ENCODE measurements at regions not wholly inside any gene's neighbourhood (a gene's known extent, or its start where the extent isn't known, plus 50 kb on each side); places are given as distances from the start of the nearest gene placed in this dataset.
"Not testable (repeated sequence)": the region's sequence is repeated elsewhere in the genome, so short reads cannot be mapped to it uniquely, and the experiment has no call there.

DNA sequence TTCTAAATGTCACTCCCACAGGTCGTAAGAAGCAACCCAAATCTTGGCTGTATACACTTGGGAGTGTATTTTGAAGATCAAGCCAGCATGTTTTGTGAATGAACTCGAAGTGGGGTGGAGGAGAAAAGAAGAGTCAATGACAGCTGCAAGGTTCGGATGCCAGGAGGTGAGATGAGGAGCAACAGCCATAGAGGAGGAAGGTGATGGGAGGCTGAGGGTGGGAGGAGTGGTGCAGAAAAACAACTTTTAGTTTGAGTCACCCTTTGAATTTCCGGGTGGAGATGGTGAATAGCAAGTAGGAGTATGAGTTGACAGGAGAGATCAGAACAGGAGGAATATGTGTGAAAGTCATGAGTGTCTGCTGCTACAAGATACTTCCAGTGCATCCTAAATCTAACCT, 153.6 kb downstream of the DIRAS2 start:
- Mint-ChIP-seq H3K27me3 (peaks cover 10% of the 10 kb centered on the region), H3K4me3 (no peak overlapping the region), H3K9me3 (no peaks in the 10 kb centered on the region), H3K4me1 (no peaks in the 10 kb centered on the region), H3K27ac (no peak overlapping the region), H3K36me3 (ENCODE audit: low read depth) (no peaks in the 10 kb centered on the region)
- ChIA-PET CTCF (interaction anchor here (0.6 kb wide), 1 partner anchor 15 kb away, joined by 3 read pairs; no protein-coding TSS in a partner anchor), POLR2A (no interaction called here)
- no peak for DNase-seq

DNA sequence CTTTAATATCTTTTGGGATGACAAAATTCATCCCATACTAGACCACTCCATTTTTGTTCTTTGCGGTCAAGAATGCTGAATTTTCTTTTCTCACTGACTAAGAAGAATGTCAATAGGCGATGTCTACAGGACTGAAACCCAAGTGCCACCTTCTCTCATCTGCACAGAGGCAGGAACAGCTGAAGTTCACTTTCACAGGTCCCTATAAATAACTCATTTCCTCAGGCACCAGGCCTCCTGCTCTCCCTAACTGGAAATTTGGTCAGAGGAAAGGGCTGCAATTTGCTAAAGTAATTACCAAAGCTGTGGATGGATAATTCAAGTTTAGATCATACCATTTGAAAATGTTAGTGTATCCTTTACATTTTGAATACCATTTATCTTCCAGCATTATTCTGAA, 142.9 kb downstream of the DIRAS2 start:
- POLR2A ChIA-PET = no interaction called here
- peaks cover 8% of the 10 kb centered on the region for H3K27me3 Mint-ChIP-seq
- H3K27ac Mint-ChIP-seq = no peak overlapping the region
- no peak for DNase-seq
- H3K4me1 Mint-ChIP-seq = no peaks in the 10 kb centered on the region
- H3K4me3 Mint-ChIP-seq = no peak overlapping the region
- no peaks in the 10 kb centered on the region for H3K9me3 Mint-ChIP-seq
- H3K36me3 Mint-ChIP-seq (ENCODE audit: low read depth) = no peaks in the 10 kb centered on the region
- CTCF ChIA-PET = no interaction called here

DNA sequence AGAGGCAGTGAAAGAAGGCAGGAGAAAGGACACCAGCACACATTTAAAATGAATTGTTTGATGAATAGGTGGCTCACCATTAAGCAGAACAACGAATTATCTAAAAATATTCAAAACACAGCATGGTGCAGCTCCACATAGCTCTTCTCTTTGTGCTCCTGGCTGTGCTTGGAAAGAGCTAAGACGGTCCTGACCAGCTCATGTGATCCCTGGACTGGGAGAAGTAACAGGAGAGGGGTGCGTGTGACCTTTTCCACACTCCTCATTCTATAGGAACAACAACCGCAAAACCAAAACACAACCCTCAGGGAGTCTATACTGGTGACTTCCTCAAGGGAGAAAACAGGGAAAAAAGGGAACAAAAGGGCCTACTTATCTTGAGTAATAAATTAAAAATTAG, 140.5 kb downstream of the DIRAS2 start:
- peaks cover 3% of the 10 kb centered on the region for H3K27me3 Mint-ChIP-seq
- POLR2A ChIA-PET = no interaction called here
- no peaks in the 10 kb centered on the region for H3K9me3 Mint-ChIP-seq
- H3K36me3 Mint-ChIP-seq (ENCODE audit: low read depth) = no peaks in the 10 kb centered on the region
- H3K27ac Mint-ChIP-seq = no peak overlapping the region
- DNase-seq = no peak
- H3K4me1 Mint-ChIP-seq = no peaks in the 10 kb centered on the region
- CTCF ChIA-PET = no interaction called here
- H3K4me3 Mint-ChIP-seq = no peak overlapping the region

DNA sequence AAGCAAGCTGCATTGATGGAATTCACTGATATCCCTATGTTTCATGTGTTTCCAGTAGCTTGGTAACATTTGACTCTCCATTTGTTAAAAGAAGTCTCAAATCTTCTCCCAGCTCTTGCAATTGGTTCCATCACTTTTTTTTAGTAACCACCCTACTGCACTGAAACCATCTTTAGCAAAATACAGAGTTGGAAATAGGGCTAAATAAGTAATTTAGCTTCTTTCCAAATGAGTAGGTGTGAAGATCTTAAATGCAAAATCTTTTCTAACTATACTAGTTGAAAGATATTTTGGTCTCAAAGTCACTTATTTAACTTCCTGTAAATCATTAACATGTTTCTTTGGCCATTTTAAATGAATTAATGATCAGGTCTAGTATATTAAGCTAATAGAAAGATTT, 138.1 kb downstream of the DIRAS2 start:
- ChIA-PET POLR2A (no interaction called here), CTCF (no interaction called here)
- no peak overlapping the region for H3K27ac Mint-ChIP-seq
- H3K9me3 Mint-ChIP-seq = no peaks in the 10 kb centered on the region
- H3K36me3 Mint-ChIP-seq (ENCODE audit: low read depth) = no peaks in the 10 kb centered on the region
- no peaks in the 10 kb centered on the region for H3K4me1 Mint-ChIP-seq
- no peak overlapping the region for H3K4me3 Mint-ChIP-seq
- H3K27me3 Mint-ChIP-seq = peaks cover 1% of the 10 kb centered on the region
- no peak for DNase-seq

DNA sequence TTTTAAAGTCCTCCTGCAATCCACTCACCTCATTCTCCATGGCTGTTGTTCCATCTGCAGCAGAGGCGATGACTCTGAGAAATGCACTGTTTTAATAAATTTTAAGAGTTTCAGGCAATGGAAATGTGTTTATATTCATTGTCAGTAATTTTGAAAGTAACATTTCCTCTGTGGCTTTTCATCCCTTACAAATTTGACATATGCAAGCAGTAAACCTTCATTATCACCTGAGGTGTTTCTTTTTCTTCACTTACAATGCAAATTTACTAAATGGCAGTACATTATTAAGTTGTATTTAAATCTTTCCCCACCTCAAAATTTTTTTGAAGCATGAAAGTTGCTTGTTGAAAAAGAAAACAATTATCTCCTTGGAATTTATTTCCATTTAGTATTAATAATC, 136.9 kb downstream of the DIRAS2 start:
- DNase-seq = no peak
- Mint-ChIP-seq H3K4me1 (no peaks in the 10 kb centered on the region), H3K9me3 (no peaks in the 10 kb centered on the region), H3K27me3 (peaks cover 1% of the 10 kb centered on the region), H3K36me3 (ENCODE audit: low read depth) (no peaks in the 10 kb centered on the region), H3K27ac (no peak overlapping the region), H3K4me3 (no peak overlapping the region)
- CTCF ChIA-PET = no interaction called here
- POLR2A ChIA-PET = no interaction called here

DNA sequence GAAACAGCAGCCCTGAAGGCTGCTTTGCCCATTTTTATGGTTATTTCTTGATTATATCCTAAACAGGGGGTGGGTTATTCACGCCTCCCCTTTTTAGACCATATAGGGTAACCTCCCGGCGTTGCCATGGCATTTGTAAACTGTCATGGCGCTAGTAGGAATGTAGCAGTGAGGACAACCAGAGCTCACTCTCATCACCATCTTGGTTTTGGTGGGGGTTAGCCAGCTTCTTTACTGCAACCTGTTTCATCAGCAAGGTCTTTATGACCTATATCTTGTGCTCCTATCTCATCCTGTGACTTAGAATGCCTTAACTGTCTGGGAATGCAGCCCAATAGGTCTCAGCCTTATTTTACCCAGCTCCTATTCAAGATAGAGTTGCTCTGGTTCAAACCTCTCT, 136.2 kb downstream of the DIRAS2 start:
- H3K27ac Mint-ChIP-seq, H3K9me3 Mint-ChIP-seq: not testable (repeated sequence)

DNA sequence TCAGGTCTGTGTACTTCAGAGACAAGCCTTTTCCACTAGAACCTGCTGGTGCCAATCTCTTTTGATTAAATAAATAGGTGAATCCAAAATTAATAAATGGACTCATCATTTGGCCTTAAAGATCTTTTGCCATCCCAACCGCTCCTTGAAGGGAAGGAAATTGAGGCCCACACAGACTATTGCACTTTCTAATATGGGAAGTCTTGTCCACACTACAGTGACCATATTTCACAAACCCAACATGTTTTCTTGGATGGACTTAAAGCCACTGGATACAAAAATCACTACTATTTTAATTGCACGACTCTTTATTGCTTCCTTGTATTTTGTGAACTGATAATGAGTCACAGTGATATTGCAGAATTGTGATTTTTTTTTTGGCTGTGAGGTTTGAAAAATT, 135.0 kb downstream of the DIRAS2 start:
- CTCF ChIA-PET = no interaction called here
- no peak overlapping the region for H3K27ac Mint-ChIP-seq

More for the DNA sequence above, 136.2 kb downstream of the DIRAS2 start:
- H3K36me3 Mint-ChIP-seq (ENCODE audit: low read depth); H3K4me1 Mint-ChIP-seq; H3K4me3 Mint-ChIP-seq; H3K27me3 Mint-ChIP-seq; CTCF ChIA-PET; POLR2A ChIA-PET; DNase-seq: not testable (repeated sequence)

DNA sequence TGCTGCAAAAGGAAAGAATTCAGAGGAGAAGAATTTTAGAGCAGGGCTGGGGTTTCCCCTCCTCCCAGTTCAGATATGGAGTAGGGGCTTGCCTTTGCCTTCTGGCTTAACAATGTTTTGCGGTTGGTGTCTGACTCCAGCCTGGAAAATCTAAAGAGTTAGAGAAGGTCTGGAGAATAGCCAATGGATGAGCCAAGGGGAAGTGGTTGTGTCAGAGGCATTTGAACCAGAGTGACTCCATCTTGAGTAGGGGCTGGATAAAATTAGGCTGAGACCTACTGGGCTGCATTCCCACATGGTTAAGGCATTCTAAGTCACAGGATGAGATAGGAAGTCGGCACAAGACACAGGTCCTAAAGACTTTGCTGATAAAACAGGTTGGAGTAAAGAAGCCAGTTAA, 133.7 kb downstream of the DIRAS2 start:
- Mint-ChIP-seq H3K27me3 (peaks cover 1% of the 10 kb centered on the region), H3K9me3 (no peaks in the 10 kb centered on the region), H3K4me1 (no peaks in the 10 kb centered on the region), H3K36me3 (ENCODE audit: low read depth) (no peaks in the 10 kb centered on the region), H3K4me3 (no peak overlapping the region), H3K27ac (no peak overlapping the region)
- ChIA-PET CTCF (no interaction called here), POLR2A (no interaction called here)
- DNase-seq = no peak

More for the DNA sequence above, 135.0 kb downstream of the DIRAS2 start:
- Mint-ChIP-seq H3K4me1 (no peaks in the 10 kb centered on the region), H3K27me3 (peaks cover 1% of the 10 kb centered on the region), H3K36me3 (ENCODE audit: low read depth) (no peaks in the 10 kb centered on the region), H3K9me3 (no peaks in the 10 kb centered on the region), H3K4me3 (no peak overlapping the region)
- no peak for DNase-seq
- POLR2A ChIA-PET = no interaction called here

DNA sequence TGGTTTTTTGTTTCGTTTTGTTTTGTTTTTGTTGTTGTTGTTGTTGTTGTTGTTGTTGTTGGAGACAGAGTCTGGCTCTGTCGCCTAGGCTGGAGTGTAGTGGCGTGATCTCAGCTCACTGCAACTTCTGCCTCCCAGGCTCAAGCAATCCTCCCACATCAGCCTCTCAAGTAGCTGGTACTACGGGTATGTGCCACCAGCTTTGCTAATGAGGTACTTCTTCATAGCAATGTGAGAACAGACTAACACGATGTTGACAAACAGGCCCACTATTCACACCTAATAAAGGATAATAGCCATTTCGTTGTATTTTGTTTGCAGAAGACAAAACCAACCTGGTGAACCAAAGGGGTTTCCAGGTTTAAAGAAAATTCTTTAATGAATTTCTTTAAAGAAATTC, 130.9 kb downstream of the DIRAS2 start:
- POLR2A ChIA-PET = no interaction called here
- Mint-ChIP-seq H3K9me3 (no peaks in the 10 kb centered on the region), H3K27me3 (peaks cover 14% of the 10 kb centered on the region), H3K27ac (no peak overlapping the region), H3K4me3 (no peak overlapping the region), H3K36me3 (ENCODE audit: low read depth) (no peaks in the 10 kb centered on the region), H3K4me1 (no peaks in the 10 kb centered on the region)
- CTCF ChIA-PET = no interaction called here
- DNase-seq = no peak

DNA sequence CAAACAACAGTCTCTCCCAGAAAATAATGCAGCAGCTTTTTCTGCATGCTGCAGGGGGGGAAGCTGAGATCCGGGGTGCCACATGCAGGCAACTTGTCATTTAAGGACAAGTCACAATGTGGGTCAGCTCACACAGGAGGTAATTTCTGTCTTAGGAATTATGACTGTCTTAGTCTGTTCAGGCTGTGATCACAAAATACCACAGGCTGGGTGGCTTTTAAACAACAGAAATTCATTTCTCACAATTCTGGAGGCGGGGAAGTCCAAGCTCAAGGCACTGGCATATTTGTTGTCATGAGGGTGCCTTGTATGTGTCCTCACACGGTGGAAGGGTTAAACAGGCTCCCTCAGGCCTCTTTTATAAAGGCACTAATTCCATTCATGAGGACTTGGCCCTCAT, 127.7 kb downstream of the DIRAS2 start:
- ChIA-PET CTCF (no interaction called here), POLR2A (no interaction called here)
- Mint-ChIP-seq H3K4me3 (no peak overlapping the region), H3K36me3 (ENCODE audit: low read depth) (no peaks in the 10 kb centered on the region), H3K9me3 (no peaks in the 10 kb centered on the region), H3K4me1 (no peaks in the 10 kb centered on the region), H3K27me3 (peaks cover 15% of the 10 kb centered on the region), H3K27ac (no peak overlapping the region)
- DNase-seq = no peak

DNA sequence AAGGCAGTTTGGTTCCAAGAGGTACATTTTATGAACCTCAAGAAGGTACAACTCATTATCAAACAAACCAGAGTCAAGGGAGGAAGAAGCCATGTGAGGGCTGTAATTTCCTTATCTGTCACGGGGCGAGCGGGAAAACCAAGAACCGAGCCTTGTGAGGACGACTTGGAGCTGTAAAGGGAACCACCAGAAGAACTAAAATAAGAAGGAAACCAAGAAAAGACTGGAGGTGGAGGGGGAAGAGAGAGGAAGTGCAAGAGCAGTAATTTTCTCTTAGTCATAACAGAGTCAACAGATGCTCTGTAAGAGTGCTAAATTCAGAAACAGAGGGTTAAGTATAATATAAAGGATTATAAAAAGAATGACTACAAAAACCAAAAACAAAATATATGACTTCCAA, 127.1 kb downstream of the DIRAS2 start:
- POLR2A ChIA-PET = no interaction called here
- H3K27me3 Mint-ChIP-seq = peaks cover 15% of the 10 kb centered on the region
- no peak for DNase-seq
- H3K4me1 Mint-ChIP-seq = no peaks in the 10 kb centered on the region
- CTCF ChIA-PET = no interaction called here
- H3K36me3 Mint-ChIP-seq (ENCODE audit: low read depth) = no peaks in the 10 kb centered on the region
- H3K9me3 Mint-ChIP-seq = no peaks in the 10 kb centered on the region
- no peak overlapping the region for H3K4me3 Mint-ChIP-seq
- H3K27ac Mint-ChIP-seq = no peak overlapping the region

DNA sequence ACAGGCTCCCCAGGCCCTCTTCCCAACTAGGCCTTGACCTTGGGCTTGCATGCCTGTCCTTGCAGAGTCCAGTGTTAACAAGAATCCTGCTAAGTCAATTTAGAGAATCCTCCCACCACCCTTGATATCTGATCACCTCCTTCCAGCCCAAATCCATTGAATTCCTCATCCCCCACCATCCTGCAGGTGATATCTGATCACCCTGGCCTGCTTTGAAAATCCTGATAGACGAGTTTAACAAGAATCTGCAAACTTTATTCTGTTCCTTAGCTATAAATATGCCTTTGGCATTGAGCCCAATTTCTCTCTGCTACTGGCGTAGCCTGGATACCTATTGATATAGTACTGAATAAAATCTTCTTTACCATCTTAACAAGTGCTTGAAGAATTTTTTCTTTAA, 125.5 kb downstream of the DIRAS2 start:
- ChIA-PET CTCF (no interaction called here), POLR2A (no interaction called here)
- no peak for DNase-seq
- Mint-ChIP-seq H3K4me1 (no peaks in the 10 kb centered on the region), H3K9me3 (no peaks in the 10 kb centered on the region), H3K36me3 (ENCODE audit: low read depth) (no peaks in the 10 kb centered on the region), H3K27ac (no peak overlapping the region), H3K27me3 (peaks cover 19% of the 10 kb centered on the region), H3K4me3 (no peak overlapping the region)

DNA sequence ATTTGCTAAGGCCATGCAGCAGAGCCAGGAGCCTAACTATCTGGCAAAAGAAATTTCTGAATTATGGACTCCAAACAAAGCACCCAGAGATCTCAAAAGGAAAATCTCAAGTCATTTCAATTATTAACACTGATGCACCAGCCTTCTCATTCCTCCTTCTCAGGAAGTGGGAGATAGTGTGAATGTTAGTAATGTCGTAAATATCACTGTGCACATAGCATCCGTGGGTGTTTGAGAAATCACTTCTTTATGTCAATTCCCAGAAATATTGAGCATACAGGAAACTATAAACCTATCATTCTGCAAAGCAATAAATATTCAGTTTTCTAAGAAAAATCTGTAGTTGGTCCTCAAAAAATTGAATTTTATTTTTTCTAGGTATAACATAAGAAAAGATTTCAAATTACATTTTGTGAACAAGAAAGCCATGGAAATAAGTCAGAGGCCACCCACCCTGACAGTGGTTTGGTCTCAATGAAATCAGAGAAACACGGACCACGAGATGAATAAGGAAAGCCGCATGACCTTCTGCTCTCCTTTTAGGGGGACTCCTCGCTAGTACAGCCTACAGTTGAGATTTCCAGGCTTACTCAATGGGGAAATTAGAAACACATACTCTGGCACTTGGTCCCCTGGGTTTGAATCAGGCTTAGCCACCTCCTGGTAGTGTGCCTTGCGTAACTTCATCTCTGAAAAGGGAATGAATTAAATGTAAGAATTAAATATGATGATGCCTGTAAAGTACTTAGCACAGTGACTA, 120.6 kb downstream of the DIRAS2 start:
- H3K4me3 Mint-ChIP-seq = no peak overlapping the region
- H3K36me3 Mint-ChIP-seq (ENCODE audit: low read depth) = no peaks in the 10 kb centered on the region
- H3K27me3 Mint-ChIP-seq = peaks cover 21% of the 10 kb centered on the region
- H3K9me3 Mint-ChIP-seq = no peaks in the 10 kb centered on the region
- CTCF ChIA-PET = no interaction called here
- no peaks in the 10 kb centered on the region for H3K4me1 Mint-ChIP-seq
- H3K27ac Mint-ChIP-seq = no peak overlapping the region
- POLR2A ChIA-PET = no interaction called here
- DNase-seq = no peak

DNA sequence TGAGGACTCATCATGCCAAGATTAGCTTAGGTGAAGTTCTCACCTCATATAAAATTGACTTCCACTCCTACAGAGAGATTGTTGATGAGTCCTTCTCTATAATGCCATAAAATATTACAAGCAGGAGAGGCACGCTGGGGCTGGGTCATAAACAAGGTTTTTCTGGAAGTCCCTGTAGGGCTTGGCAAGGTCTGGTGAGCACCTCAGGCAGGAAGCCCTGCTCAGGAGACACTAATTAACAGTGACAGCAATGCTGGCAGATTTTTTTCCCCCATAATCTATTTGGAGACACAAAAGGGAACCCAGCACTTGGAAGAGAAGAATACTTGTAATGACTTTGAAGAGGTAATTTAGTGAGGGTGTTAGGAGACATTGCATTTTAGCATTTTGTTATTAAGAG, 118.7 kb downstream of the DIRAS2 start:
- H3K9me3 Mint-ChIP-seq = no peaks in the 10 kb centered on the region
- no peaks in the 10 kb centered on the region for H3K36me3 Mint-ChIP-seq (ENCODE audit: low read depth)
- no peak overlapping the region for H3K27ac Mint-ChIP-seq
- no peaks in the 10 kb centered on the region for H3K4me1 Mint-ChIP-seq
- ChIA-PET POLR2A (no interaction called here), CTCF (no interaction called here)
- H3K27me3 Mint-ChIP-seq = peaks cover 31% of the 10 kb centered on the region
- no peak for DNase-seq
- H3K4me3 Mint-ChIP-seq = no peak overlapping the region

Data from activated CD4-positive, alpha-beta T cell treated with anti-CD3 and anti-CD28 coated beads, Interleukin-2, amount 10 ng/mL, durations not matched to agents 7 days and 5 days (primary cell).